H1 (cell line): ENCODE measurements at regions not wholly inside any gene's neighbourhood (a gene's known extent, or its start where the extent isn't known, plus 50 kb on each side); places are given as distances from the start of the nearest gene placed in this dataset.

Experiments
- CTCF ChIA-PET: fragments of 300-600 bp; sonication (Branson Sonifier 250); formaldehyde crosslinking; loops from one replicate; lab custom pipeline; 2021; ENCODE audit not compliant: partially characterized antibody; lab: Charles Lee
- POLR2A ChIA-PET: fragments of 300-600 bp; sonication (Branson Sonifier 250); formaldehyde crosslinking; loops from one replicate; lab custom pipeline; 2021; ENCODE audit warnings: inconsistent platforms; ENCODE audit not compliant: partially characterized antibody; lab: Charles Lee
- DNase-seq, 2 experiments: peaks; one replicate each; pipeline versions ENCODE4 v3.0.0 to v3.0.0-alpha.2; 2010 to 2022; ENCODE audit warnings: low spot score in 2 of 2, low read depth in 1 of 2, mixed read lengths in 1 of 2
- FAIRE-seq: peaks from 2 replicates; lab custom pipeline; 2011; peaks lifted over from hg19 to GRCh38; lab: Jason Lieb, UNC
- H2AFZ ChIP-seq: 2 replicates; pipeline ENCODE4 v1.8.1; 2012; ENCODE audit warnings: low read length, inconsistent platforms
- H2AK5ac ChIP-seq: 2 replicates; pipeline ENCODE4 v1.6.1; 2013; ENCODE audit warnings: low read depth, low read length
- H2BK120ac ChIP-seq: replicated peaks from 2 replicates; pipeline ENCODE3; 2013; ENCODE audit warnings: low read depth, low read length, inconsistent platforms
- H2BK12ac ChIP-seq: 2 replicates; pipeline ENCODE4 v1.6.1; 2013; ENCODE audit warnings: low read depth, low read length
- H2BK15ac ChIP-seq: 2 replicates; pipeline ENCODE4 v1.6.1; 2013; ENCODE audit warnings: low read length
- H2BK20ac ChIP-seq: 2 replicates; pipeline ENCODE4 v1.6.1; 2013; ENCODE audit warnings: low read length
- H2BK5ac ChIP-seq: 2 replicates; pipeline ENCODE4 v1.6.1; 2013; ENCODE audit warnings: low read depth, low read length
- H3K14ac ChIP-seq: 2 replicates; pipeline ENCODE4 v1.6.1; 2013; ENCODE audit warnings: inconsistent platforms; ENCODE audit not compliant: insufficient read length
- H3K18ac ChIP-seq: 2 replicates; pipeline ENCODE4 v1.6.1; 2013; ENCODE audit warnings: low read length; ENCODE audit errors: extremely low read depth
- H3K23ac ChIP-seq: 2 replicates; pipeline ENCODE4 v1.6.1; 2013; ENCODE audit warnings: inconsistent platforms; ENCODE audit not compliant: insufficient read length
- H3K23me2 ChIP-seq: 2 replicates; pipeline ENCODE4 v1.6.1; 2013; ENCODE audit warnings: low read depth, low read length
- H3K27ac ChIP-seq: 2 replicates; pipeline ENCODE4 v1.6.1; 2011; ENCODE audit warnings: low read depth, low read length, inconsistent platforms
- H3K27me3 ChIP-seq, 4 experiments: replicated peaks in 1 of 4; 1 replicate in 1 of 4; 2 replicates in 3 of 4; pipeline versions ENCODE4 v1.6.1 to v1.8.1; 2011 to 2013; ENCODE audit warnings: low read length in 3 of 4, mild to moderate bottlenecking in 3 of 4, inconsistent platforms in 2 of 4, mixed read lengths in 2 of 4, moderate library complexity in 1 of 4; ENCODE audit not compliant: control insufficient read depth in 3 of 4, insufficient read depth in 3 of 4; ENCODE audit errors: extremely low read depth in 1 of 4
- H3K36me3 ChIP-seq, 4 experiments: 2 replicates each; pipeline versions ENCODE4 v1.6.1 to v1.8.1; 2011 to 2013; ENCODE audit warnings: mild to moderate bottlenecking in 4 of 4, low read length in 3 of 4, moderate library complexity in 2 of 4, control low read depth in 1 of 4, inconsistent platforms in 1 of 4; ENCODE audit not compliant: insufficient read depth in 4 of 4, control insufficient read depth in 2 of 4
- H3K4ac ChIP-seq: replicated peaks from 2 replicates; pipeline ENCODE3; 2013; ENCODE audit warnings: low read length, low read depth, mixed read lengths, inconsistent platforms; ENCODE audit not compliant: insufficient read length
- H3K4me1 ChIP-seq, 4 experiments: replicated peaks in 1 of 4; 1 replicate in 1 of 4; 2 replicates in 3 of 4; pipeline versions ENCODE4 v1.6.1 to v1.8.1; 2011 to 2013; ENCODE audit warnings: low read length in 3 of 4, inconsistent platforms in 2 of 4, mixed read lengths in 1 of 4; ENCODE audit not compliant: insufficient read depth in 4 of 4, control insufficient read depth in 3 of 4
- H3K4me2 ChIP-seq, 2 experiments: 2 replicates each; pipeline versions ENCODE4 v1.6.1 to v1.8.1; 2011 to 2013; ENCODE audit warnings: low read depth in 2 of 2, low read length in 2 of 2, control low read depth in 1 of 2, inconsistent platforms in 1 of 2, mild to moderate bottlenecking in 1 of 2; ENCODE audit not compliant: insufficient read depth in 1 of 2
- H3K4me3 ChIP-seq, 4 experiments: fragments of 200-600, 300-600 bp in 1 of 4; sonication (generic), shearing (Covaris generic), sonication (Bioruptor Twin) in 1 of 4; 2 replicates each; pipeline versions ENCODE4 v1.5.1 to v1.8.1; 2011 to 2016; ENCODE audit warnings: low read length in 4 of 4, low read depth in 3 of 4, control low read depth in 2 of 4, inconsistent platforms in 2 of 4, mild to moderate bottlenecking in 2 of 4, mixed read lengths in 1 of 4, moderate library complexity in 1 of 4; ENCODE audit not compliant: insufficient read depth in 2 of 4; ENCODE audit errors: extremely low read depth in 1 of 4
- H3K56ac ChIP-seq: replicated peaks from 2 replicates; pipeline ENCODE3; 2013; ENCODE audit warnings: low read depth, mild to moderate bottlenecking, mixed read lengths, low read length, inconsistent platforms; ENCODE audit not compliant: insufficient read length
- H3K79me1 ChIP-seq: 2 replicates; pipeline ENCODE4 v1.6.1; 2013; ENCODE audit warnings: low read depth, low read length, control low read depth
- H3K79me2 ChIP-seq, 2 experiments: 2 replicates each; pipeline versions ENCODE4 v1.6.1 to v1.8.1; 2012 to 2013; ENCODE audit warnings: low read length in 2 of 2, mild to moderate bottlenecking in 2 of 2, inconsistent platforms in 1 of 2; ENCODE audit not compliant: insufficient read depth in 2 of 2, control insufficient read depth in 1 of 2
- H3K9ac ChIP-seq, 4 experiments: replicated peaks in 1 of 4; 1 replicate in 1 of 4; 2 replicates in 3 of 4; pipeline versions ENCODE4 v1.6.1 to v1.8.1; 2011 to 2013; ENCODE audit warnings: low read depth in 3 of 4, low read length in 3 of 4, control low read depth in 2 of 4, mild to moderate bottlenecking in 2 of 4, moderate library complexity in 2 of 4, inconsistent platforms in 1 of 4; ENCODE audit errors: extremely low read depth in 1 of 4
- H3K9me3 ChIP-seq, 2 experiments: 2 replicates each; pipeline versions ENCODE4 v1.6.1 to v1.8.1; 2012 to 2013; ENCODE audit warnings: mild to moderate bottlenecking in 2 of 2, moderate library complexity in 2 of 2, control low read depth in 1 of 2, inconsistent platforms in 1 of 2, low read depth in 1 of 2, low read length in 1 of 2, mixed read lengths in 1 of 2; ENCODE audit not compliant: insufficient read depth in 2 of 2
- H4K20me1 ChIP-seq, 2 experiments: replicated peaks in 1 of 2; 2 replicates each; pipeline versions ENCODE3 to v1.8.1; 2011 to 2013; ENCODE audit warnings: inconsistent platforms in 2 of 2, low read length in 2 of 2, mild to moderate bottlenecking in 1 of 2; ENCODE audit not compliant: insufficient read depth in 2 of 2, control insufficient read depth in 1 of 2
- H4K5ac ChIP-seq: 2 replicates; pipeline ENCODE4 v1.6.1; 2013; ENCODE audit warnings: low read length, low read depth, mixed read lengths, inconsistent platforms; ENCODE audit not compliant: insufficient read length
- H4K8ac ChIP-seq: 2 replicates; pipeline ENCODE4 v1.8.0; 2013; ENCODE audit warnings: mild to moderate bottlenecking, moderate library complexity, low read length, inconsistent platforms; ENCODE audit not compliant: insufficient read depth; ENCODE audit errors: extremely low read depth
- H4K91ac ChIP-seq: replicated peaks from 2 replicates; pipeline ENCODE3; 2013; ENCODE audit warnings: low read length, mixed read lengths, inconsistent platforms; ENCODE audit not compliant: insufficient read length
- EP300 ChIP-seq, 2 experiments: IDR thresholded peaks; 1 replicate in 1 of 2; 2 replicates in 1 of 2; pipeline ENCODE4 v1.6.1; 2011 to 2012; ENCODE audit warnings: low read depth in 2 of 2, low read length in 2 of 2, mild to moderate bottlenecking in 2 of 2, borderline replicate concordance in 1 of 2, inconsistent platforms in 1 of 2, moderate library complexity in 1 of 2
- PHF8 ChIP-seq: fragments of 200-600 bp; sonication (generic); conservative IDR thresholded peaks from 2 replicates; pipeline ENCODE4 v1.7.1; 2012; ENCODE audit warnings: low read depth, mild to moderate bottlenecking, inconsistent platforms, low read length, moderate library complexity
- RAD21 ChIP-seq, 2 experiments: IDR thresholded peaks in 1 of 2; conservative IDR thresholded peaks in 1 of 2; 2 replicates each; pipeline ENCODE4 v1.6.1; 2011; ENCODE audit warnings: low read depth in 2 of 2, low read length in 2 of 2, improper control_type of control experiment in 1 of 2, inconsistent platforms in 1 of 2, mild to moderate bottlenecking in 1 of 2, moderate library complexity in 1 of 2
- WGBS, 2 experiments: shearing (Covaris generic) in 1 of 2; methylation state at CpG; one replicate each; pipeline versions ENCODE4 v1.1.6 to v1.1.7; 2013 to 2015; ENCODE audit warnings: low lambda C conversion rate in 2 of 2, mixed read lengths in 2 of 2, inconsistent platforms in 1 of 2, low coverage in 1 of 2, missing lambda C conversion rate in 1 of 2; ENCODE audit not compliant: insufficient replicate concordance in 2 of 2, insufficient coverage in 1 of 2, insufficient read length in 1 of 2; ENCODE audit errors: extremely low coverage in 1 of 2, missing lambda C conversion rate in 1 of 2; 5-methylcytosine and 5-hydroxymethylcytosine counted together
- TF ChIP-seq, protein P1 (sequence below), 3 experiments: IDR thresholded peaks; 1 replicate in 2 of 3; 2 replicates in 1 of 3; pipeline versions ENCODE4 v1.5.1 to v1.6.1; 2011; ENCODE audit warnings: low read length in 3 of 3, mild to moderate bottlenecking in 3 of 3, inconsistent platforms in 2 of 3, low read depth in 1 of 3, moderate library complexity in 1 of 3; ENCODE audit not compliant: insufficient read depth in 1 of 3; ENCODE audit errors: control extremely low read depth in 1 of 3

DNA sequence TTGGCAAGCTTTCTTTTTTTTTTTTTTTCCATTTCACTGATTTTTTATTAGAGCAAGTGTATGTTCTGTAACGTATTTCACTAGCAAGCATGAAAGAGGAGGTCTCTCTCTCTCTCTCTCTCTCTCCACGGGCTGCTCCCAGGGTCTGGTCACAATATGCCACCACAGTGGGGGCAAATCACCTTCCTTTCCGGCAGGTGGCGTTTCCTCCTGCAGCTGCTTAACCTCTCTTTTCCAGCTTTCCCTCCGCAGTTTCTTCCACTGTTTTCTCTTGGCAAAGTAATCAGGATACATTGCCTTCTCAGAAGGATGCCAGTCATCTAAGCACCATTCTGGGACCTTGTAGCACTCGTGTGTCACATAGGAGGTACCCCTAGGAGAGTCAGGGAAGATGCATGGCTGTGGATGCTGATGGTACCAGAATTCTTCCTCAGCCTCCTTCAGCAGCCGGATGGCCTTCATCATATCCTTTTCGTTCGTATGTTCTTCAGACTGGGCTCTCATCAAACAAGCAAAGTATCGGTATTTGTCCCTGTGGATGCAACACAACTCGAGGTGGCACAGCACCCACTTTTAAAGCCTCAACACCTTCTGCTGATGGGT is 197.3 kb upstream of the PODXL start:
- no peaks in the 10 kb centered on the region for H4K20me1 ChIP-seq
- H3K23ac ChIP-seq = no peak overlapping the region
- TF ChIP-seq PHF8 (no peak), RAD21 (IDR thresholded peaks at IDR 0.05 in 1 of 2, conservative IDR thresholded peaks at IDR 0.05 in 1 of 2; ENCODE audit: low read depth in 2 of 2, low read length in 2 of 2) (peak; percentile 64 to 67), EP300 (IDR thresholded peaks at IDR 0.05; ENCODE audit: borderline replicate concordance in 1 of 2, low read depth in 2 of 2, low read length in 2 of 2) (no peak)
- TF ChIP-seq, protein P1, sequence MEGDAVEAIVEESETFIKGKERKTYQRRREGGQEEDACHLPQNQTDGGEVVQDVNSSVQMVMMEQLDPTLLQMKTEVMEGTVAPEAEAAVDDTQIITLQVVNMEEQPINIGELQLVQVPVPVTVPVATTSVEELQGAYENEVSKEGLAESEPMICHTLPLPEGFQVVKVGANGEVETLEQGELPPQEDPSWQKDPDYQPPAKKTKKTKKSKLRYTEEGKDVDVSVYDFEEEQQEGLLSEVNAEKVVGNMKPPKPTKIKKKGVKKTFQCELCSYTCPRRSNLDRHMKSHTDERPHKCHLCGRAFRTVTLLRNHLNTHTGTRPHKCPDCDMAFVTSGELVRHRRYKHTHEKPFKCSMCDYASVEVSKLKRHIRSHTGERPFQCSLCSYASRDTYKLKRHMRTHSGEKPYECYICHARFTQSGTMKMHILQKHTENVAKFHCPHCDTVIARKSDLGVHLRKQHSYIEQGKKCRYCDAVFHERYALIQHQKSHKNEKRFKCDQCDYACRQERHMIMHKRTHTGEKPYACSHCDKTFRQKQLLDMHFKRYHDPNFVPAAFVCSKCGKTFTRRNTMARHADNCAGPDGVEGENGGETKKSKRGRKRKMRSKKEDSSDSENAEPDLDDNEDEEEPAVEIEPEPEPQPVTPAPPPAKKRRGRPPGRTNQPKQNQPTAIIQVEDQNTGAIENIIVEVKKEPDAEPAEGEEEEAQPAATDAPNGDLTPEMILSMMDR (IDR thresholded peaks at IDR 0.05; ENCODE audit: control extremely low read depth in 1 of 3, insufficient read depth in 1 of 3, low read depth in 1 of 3, low read length in 3 of 3) = peak; percentile 65 to 79 (median 76)
- POLR2A ChIA-PET = no interaction called here
- no peak overlapping the region for H4K91ac ChIP-seq
- H2AK5ac ChIP-seq = peak overlapping the region; percentile 46; the same call in 1 of the 2 replicates
- no peak overlapping the region for H2BK15ac ChIP-seq
- H4K5ac ChIP-seq = no peak overlapping the region
- WGBS, 2 experiments = 59% methylated on average over 10 of the region's 11 CpGs; no CpG with 5 or more reads in 1 of the 2 experiments
- CTCF ChIA-PET = interaction anchor here (0.6 to 2.2 kb wide), 16 partner anchors 9 to 194 kb away, joined by 3 to 13 read pairs (median 4); no protein-coding TSS in a partner anchor
- no peaks in the 10 kb centered on the region for H3K27me3 ChIP-seq
- no peaks in the 10 kb centered on the region for H3K4me1 ChIP-seq
- H3K79me2 ChIP-seq = no peaks in the 10 kb centered on the region
- H3K4me3 ChIP-seq = no peak overlapping the region
- peaks cover 0 to 6% of the 10 kb centered on the region in 2 experiments; a peak in 2 of 4 replicates for H3K9me3 ChIP-seq
- no peaks in the 10 kb centered on the region for H3K79me1 ChIP-seq
- H3K18ac ChIP-seq = peak overlapping the region; percentile 9; the same call in 1 of the 2 replicates
- H3K9ac ChIP-seq = no peak overlapping the region
- H2BK5ac ChIP-seq = no peak overlapping the region
- H2BK12ac ChIP-seq = no peak overlapping the region; the same call in 1 of the 2 replicates
- FAIRE-seq (peak; percentile 90), DNase-seq (peak; percentile 21 to 66)
- no peak overlapping the region for H3K27ac ChIP-seq
- H3K14ac ChIP-seq = no peak overlapping the region
- H2BK120ac ChIP-seq = no peak overlapping the region
- no peak overlapping the region for H3K4me2 ChIP-seq
- H3K56ac ChIP-seq = no peak overlapping the region
- H4K8ac ChIP-seq = no peak overlapping the region
- no peak overlapping the region; the same call in 1 of the 2 replicates for H2BK20ac ChIP-seq
- no peak overlapping the region for H3K4ac ChIP-seq
- H3K36me3 ChIP-seq = no peaks in the 10 kb centered on the region
- no peaks in the 10 kb centered on the region for H3K23me2 ChIP-seq
- H2AFZ ChIP-seq = peak overlapping the region; percentile 77; the same call in 1 of the 2 replicates
